ENCODE measurements at regions not wholly inside any gene's neighbourhood (a gene's known extent, or its start where the extent isn't known, plus 50 kb on each side); places are given as distances from the start of the nearest gene placed in this dataset.

DNA sequence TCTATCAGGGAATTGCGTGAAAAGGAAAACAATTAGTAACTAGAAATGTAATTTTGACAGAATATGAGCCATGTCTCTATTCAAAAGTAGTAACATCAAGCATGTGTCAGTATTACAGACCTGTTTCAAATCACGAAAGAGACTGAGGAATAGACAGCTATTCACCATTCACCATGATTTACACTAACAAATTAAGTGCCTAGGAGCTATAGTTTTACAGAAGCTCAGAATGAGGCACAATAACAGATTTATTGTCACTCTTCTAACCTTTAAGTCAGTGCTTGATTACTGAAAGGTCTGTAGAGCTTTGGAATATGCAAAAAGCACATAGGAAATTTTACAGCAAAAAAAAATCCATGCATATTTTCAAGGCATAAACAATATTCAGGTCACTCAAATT is 208.2 kb downstream of the SLCO4C1 start:
- TF ChIP-seq EZH2 (IDR thresholded peaks at IDR 0.05; ENCODE audit: insufficient read depth, poor library complexity, severe bottlenecking) (no peak), EZH2phosphoT487 (IDR thresholded peaks at IDR 0.05; ENCODE audit: insufficient read depth, low read depth) (no peak)

All from GM23248 (cell line).